Neutrophil (primary cell): ENCODE measurements at regions not wholly inside any gene's neighbourhood (a gene's known extent, or its start where the extent isn't known, plus 50 kb on each side); places are given as distances from the start of the nearest gene placed in this dataset.
"Not testable (repeated sequence)": the region's sequence is repeated elsewhere in the genome, so short reads cannot be mapped to it uniquely, and the experiment has no call there.

Experiments used
- H3K27ac ChIP-seq: fragments of 200-600 bp; sonication (generic); 2 replicates; pipeline ENCODE4 v1.5.1; 2016; ENCODE audit warnings: mild to moderate bottlenecking, moderate library complexity
- H3K27me3 ChIP-seq: fragments of 200-600 bp; sonication (generic); 2 replicates; pipeline ENCODE4 v1.6.0; 2016; ENCODE audit warnings: mild to moderate bottlenecking
- H3K36me3 ChIP-seq: fragments of 200-600 bp; sonication (generic); 2 replicates; pipeline ENCODE4 v1.5.1; 2017
- H3K4me1 ChIP-seq, 2 experiments: fragments of 200-600 bp in 1 of 2; sonication (generic) in 1 of 2; 1 replicate in 1 of 2; 2 replicates in 1 of 2; pipeline versions ENCODE4 v1.5.1 to v1.6.1; 2013 to 2016; ENCODE audit warnings: low read depth in 1 of 2, low read length in 1 of 2, mild to moderate bottlenecking in 1 of 2, moderate library complexity in 1 of 2; ENCODE audit not compliant: control insufficient read depth in 1 of 2, insufficient read depth in 1 of 2
- H3K4me3 ChIP-seq, 2 experiments: fragments of 200-600 bp in 1 of 2; sonication (generic) in 1 of 2; 1 replicate in 1 of 2; 2 replicates in 1 of 2; pipeline ENCODE4 v1.5.1; 2013 to 2016; ENCODE audit warnings: low read depth in 1 of 2, low read length in 1 of 2, mild to moderate bottlenecking in 1 of 2, moderate library complexity in 1 of 2
- H3K9me3 ChIP-seq: fragments of 200-600 bp; sonication (generic); 2 replicates; pipeline ENCODE4 v1.5.1; 2016
- TF ChIP-seq, protein P1 (sequence below): fragments of 200-600 bp; sonication (generic); IDR thresholded peaks from 2 replicates; pipeline ENCODE4 v1.5.1; 2016; ENCODE audit warnings: antibody characterized with exemption

GRCh38 chr6:106823058-106823457 is 151.5 kb downstream of the CD24 start:
- no peak overlapping the region for H3K4me3 ChIP-seq
- no peaks in the 10 kb centered on the region for H3K27me3 ChIP-seq
- H3K9me3 ChIP-seq: no peaks in the 10 kb centered on the region
- H3K4me1 ChIP-seq: peaks cover 0 to 3% of the 10 kb centered on the region in 2 experiments
- TF ChIP-seq, protein P1, sequence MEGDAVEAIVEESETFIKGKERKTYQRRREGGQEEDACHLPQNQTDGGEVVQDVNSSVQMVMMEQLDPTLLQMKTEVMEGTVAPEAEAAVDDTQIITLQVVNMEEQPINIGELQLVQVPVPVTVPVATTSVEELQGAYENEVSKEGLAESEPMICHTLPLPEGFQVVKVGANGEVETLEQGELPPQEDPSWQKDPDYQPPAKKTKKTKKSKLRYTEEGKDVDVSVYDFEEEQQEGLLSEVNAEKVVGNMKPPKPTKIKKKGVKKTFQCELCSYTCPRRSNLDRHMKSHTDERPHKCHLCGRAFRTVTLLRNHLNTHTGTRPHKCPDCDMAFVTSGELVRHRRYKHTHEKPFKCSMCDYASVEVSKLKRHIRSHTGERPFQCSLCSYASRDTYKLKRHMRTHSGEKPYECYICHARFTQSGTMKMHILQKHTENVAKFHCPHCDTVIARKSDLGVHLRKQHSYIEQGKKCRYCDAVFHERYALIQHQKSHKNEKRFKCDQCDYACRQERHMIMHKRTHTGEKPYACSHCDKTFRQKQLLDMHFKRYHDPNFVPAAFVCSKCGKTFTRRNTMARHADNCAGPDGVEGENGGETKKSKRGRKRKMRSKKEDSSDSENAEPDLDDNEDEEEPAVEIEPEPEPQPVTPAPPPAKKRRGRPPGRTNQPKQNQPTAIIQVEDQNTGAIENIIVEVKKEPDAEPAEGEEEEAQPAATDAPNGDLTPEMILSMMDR: no peak
- H3K36me3 ChIP-seq: no peaks in the 10 kb centered on the region
- H3K27ac ChIP-seq: no peak overlapping the region

- no peaks in the 10 kb centered on the region for H3K36me3 ChIP-seq
- no peak overlapping the region for H3K27ac ChIP-seq
- no peaks in the 10 kb centered on the region for H3K27me3 ChIP-seq
- TF ChIP-seq, protein P1: no peak
- H3K4me1 ChIP-seq: no peaks in the 10 kb centered on the region
- no peak overlapping the region for H3K4me3 ChIP-seq
- no peaks in the 10 kb centered on the region for H3K9me3 ChIP-seq
These were observed 154.1 kb downstream of the CD24 start for GRCh38 chr6:106820412-106820852.

DNA sequence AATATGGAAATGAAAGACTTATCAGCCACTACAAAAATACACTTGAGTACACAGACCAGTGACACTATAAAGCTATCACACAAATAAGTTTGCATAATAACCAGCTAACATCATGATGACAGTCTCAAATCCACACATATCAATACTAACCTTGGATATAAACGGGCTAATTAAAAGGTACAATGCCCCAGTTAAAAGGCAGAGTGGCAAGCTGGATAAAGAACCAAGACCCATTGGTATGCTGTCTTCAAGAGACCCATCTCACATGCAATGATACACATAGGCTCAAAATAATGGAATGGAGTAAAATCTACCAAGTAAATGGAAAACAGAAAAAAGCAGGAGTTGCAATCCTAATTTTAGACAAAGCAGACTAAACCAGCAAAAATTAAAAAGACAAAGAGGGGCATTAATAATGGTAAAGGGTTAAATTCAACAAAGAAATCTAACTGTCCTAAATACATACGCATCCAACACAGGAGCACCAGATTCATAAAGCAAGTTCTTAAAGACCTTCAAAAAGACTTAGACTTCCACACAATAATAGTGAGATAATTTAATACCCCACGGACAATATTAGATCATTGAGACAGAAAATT is 163.3 kb downstream of the CD24 start:
- no peaks in the 10 kb centered on the region for H3K4me1 ChIP-seq
- no peaks in the 10 kb centered on the region for H3K27me3 ChIP-seq
- TF ChIP-seq, protein P1: no peak
- H3K36me3 ChIP-seq: no peaks in the 10 kb centered on the region
- no peak overlapping the region for H3K4me3 ChIP-seq
- no peaks in the 10 kb centered on the region for H3K9me3 ChIP-seq
- H3K27ac ChIP-seq: no peak overlapping the region

- TF ChIP-seq, protein P1: no peak
- Histone ChIP-seq H3K36me3 (no peaks in the 10 kb centered on the region), H3K9me3 (no peaks in the 10 kb centered on the region), H3K27me3 (no peaks in the 10 kb centered on the region), H3K4me3 (no peak overlapping the region), H3K27ac (no peak overlapping the region), H3K4me1 (peaks cover 0 to 2% of the 10 kb centered on the region in 2 experiments)
These were observed 165.8 kb downstream of the CD24 start for GRCh38 chr6:106808758-106809157.

DNA sequence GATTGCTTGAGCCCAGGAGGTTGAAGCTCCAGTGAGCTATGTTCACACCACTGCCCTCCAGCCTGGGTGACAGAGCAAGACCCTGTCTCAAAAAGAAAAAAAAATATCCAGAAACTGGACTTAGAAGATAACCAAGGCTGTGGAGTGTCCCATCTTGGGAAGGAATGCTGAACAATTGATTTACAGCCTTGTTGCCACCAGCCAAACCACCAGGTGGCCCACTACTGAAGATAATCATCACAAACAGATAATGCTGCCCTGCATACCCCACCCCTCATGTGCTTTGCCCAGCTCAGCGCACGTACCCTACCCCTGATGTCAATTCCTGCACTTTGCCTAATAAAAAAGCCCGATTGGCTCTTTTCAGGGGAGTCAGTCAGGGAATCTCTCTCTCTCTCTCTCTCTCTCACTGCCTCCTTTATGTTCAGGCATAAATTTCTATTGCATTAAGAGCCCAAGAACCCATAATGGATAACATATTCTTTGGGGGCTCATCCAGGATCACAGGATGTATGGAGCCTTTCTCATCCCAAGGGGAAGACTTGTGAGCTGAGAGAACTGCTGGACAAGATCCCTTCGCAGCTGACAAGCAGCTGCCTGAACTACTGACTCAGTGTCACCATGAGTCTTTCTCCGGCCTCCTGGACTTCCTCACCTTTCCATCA is 166.4 kb downstream of the CD24 start:
- Histone ChIP-seq H3K36me3 (no peaks in the 10 kb centered on the region), H3K4me3 (no peak overlapping the region), H3K27me3 (no peaks in the 10 kb centered on the region), H3K27ac (no peak overlapping the region), H3K9me3 (no peaks in the 10 kb centered on the region), H3K4me1 (peaks cover 0 to 2% of the 10 kb centered on the region in 2 experiments)
- TF ChIP-seq, protein P1: no peak

- not testable (repeated sequence) for H3K9me3 ChIP-seq, H3K4me3 ChIP-seq, H3K4me1 ChIP-seq, H3K27ac ChIP-seq, H3K27me3 ChIP-seq, H3K36me3 ChIP-seq
These were observed 168.3 kb downstream of the CD24 start for GRCh38 chr6:106806253-106806652.
